Neural progenitor cell (in vitro differentiated cells): ENCODE measurements at regions not wholly inside any gene's neighbourhood (a gene's known extent, or its start where the extent isn't known, plus 50 kb on each side); places are given as distances from the start of the nearest gene placed in this dataset.

Experiments
- DNase-seq: peaks from one replicate; pipeline ENCODE4 v3.0.0-alpha.2; 2016; ENCODE audit warnings: low spot score
- H2AFZ ChIP-seq: fragments of 200-600 bp; sonication (generic); replicated peaks from 2 replicates; pipeline ENCODE4 v1.6.1; 2016; ENCODE audit warnings: antibody characterized with exemption
- H3F3A ChIP-seq: fragments of 200-600 bp; sonication (generic); 2 replicates; pipeline ENCODE4 v1.6.1; 2016; ENCODE audit warnings: antibody characterized with exemption, low read depth
- H3K27ac ChIP-seq: fragments of 200-600 bp; sonication (generic); 2 replicates; pipeline ENCODE4 v1.5.1; 2016; ENCODE audit warnings: mild to moderate bottlenecking
- H3K27me3 ChIP-seq: fragments of 200-600 bp; sonication (generic); 2 replicates; pipeline ENCODE4 v1.6.1; 2016; ENCODE audit warnings: mild to moderate bottlenecking, moderate library complexity
- H3K36me3 ChIP-seq: fragments of 200-600 bp; sonication (generic); 2 replicates; pipeline ENCODE4 v1.5.1; 2016
- H3K4me1 ChIP-seq: fragments of 200-600 bp; sonication (generic); 2 replicates; pipeline ENCODE4 v1.6.1; 2016; ENCODE audit warnings: mixed run types
- H3K4me2 ChIP-seq: fragments of 200-600 bp; sonication (generic); 2 replicates; pipeline ENCODE4 v1.6.1; 2016
- H3K4me3 ChIP-seq: fragments of 200-600 bp; sonication (generic); 2 replicates; pipeline ENCODE4 v1.5.1; 2016
- H3K79me2 ChIP-seq: fragments of 200-600 bp; sonication (generic); 2 replicates; pipeline ENCODE4 v1.6.1; 2016; ENCODE audit warnings: low read depth
- H3K9ac ChIP-seq: fragments of 200-600 bp; sonication (generic); 2 replicates; pipeline ENCODE4 v1.6.1; 2016
- H3K9me3 ChIP-seq: fragments of 200-600 bp; sonication (generic); 2 replicates; pipeline ENCODE4 v1.5.1; 2016; ENCODE audit warnings: low read depth
- H4K20me1 ChIP-seq: fragments of 200-600 bp; sonication (generic); 2 replicates; pipeline ENCODE4 v1.6.1; 2016; ENCODE audit warnings: low read depth
- H3K27ac Mint-ChIP-seq: 3 replicates; pipeline ENCODE4 v1.8.0; 2021; ENCODE audit warnings: mixed read lengths
- H3K27me3 Mint-ChIP-seq: 2 replicates; pipeline ENCODE4 v1.8.0; 2022; ENCODE audit warnings: low read depth, mild to moderate bottlenecking, inconsistent platforms, moderate library complexity, mixed read lengths; ENCODE audit not compliant: insufficient read depth
- H3K36me3 Mint-ChIP-seq: 3 replicates; pipeline ENCODE4 v1.8.0; 2021; ENCODE audit warnings: mixed read lengths
- H3K4me1 Mint-ChIP-seq: 3 replicates; pipeline ENCODE4 v1.8.0; 2021; ENCODE audit warnings: mixed read lengths
- H3K4me3 Mint-ChIP-seq: 3 replicates; pipeline ENCODE4 v1.8.0; 2021; ENCODE audit warnings: mild to moderate bottlenecking, moderate library complexity, mixed read lengths
- H3K9me3 Mint-ChIP-seq: 3 replicates; pipeline ENCODE4 v1.8.0; 2020; ENCODE audit warnings: mixed read lengths
- EZH2 ChIP-seq: fragments of 200-600 bp; sonication (generic); IDR thresholded peaks from 2 replicates; pipeline ENCODE4 v1.6.1; 2017; ENCODE audit warnings: antibody characterized with exemption, mild to moderate bottlenecking, moderate library complexity
- EZH2phosphoT487 ChIP-seq: fragments of 200-600 bp; sonication (generic); IDR thresholded peaks from 2 replicates; pipeline ENCODE4 v1.6.1; 2017; ENCODE audit warnings: antibody characterized with exemption
- TF ChIP-seq, protein P1 (sequence below): fragments of 200-600 bp; sonication (generic); IDR thresholded peaks from 2 replicates; pipeline ENCODE4 v1.5.1; 2017; ENCODE audit warnings: antibody characterized with exemption, mild to moderate bottlenecking

DNA sequence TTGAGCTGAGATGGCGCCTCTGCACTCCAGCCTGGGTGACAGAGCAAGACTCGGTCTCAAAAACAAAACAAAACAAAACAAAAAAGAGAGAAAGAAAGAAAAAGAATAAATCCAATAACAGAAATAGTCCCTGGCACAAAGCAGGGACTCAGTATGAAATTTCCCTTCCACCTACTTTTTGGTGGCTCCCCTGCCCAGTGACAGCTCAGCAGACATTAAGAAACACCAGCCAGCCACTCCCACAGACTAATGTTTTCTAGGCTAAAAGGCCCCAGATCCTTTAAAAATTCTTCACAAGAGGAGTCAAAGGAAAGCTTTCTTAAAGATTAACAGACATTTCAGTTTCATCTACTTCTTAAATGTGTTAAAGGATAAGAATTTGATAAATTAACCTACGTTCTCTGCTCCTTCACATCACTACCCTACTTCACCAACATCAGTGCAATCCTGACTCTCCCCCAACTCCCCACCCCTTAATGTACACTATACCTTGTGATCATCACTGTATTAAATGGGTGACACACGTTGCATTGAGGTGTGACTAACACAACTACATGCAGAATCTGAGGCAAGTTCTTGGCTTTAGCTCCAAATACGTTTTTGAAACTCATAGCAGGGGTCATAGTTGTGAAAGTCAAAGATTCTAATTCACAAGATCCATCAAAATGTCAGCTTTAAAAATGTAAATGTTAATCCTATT lies 114.5 kb upstream of the CAV2 start:
- Histone ChIP-seq H3K9me3 (no peaks in the 10 kb centered on the region), H3K9ac (no peak overlapping the region), H3K79me2 (no peaks in the 10 kb centered on the region), H2AFZ (no peak overlapping the region), H3K4me3 (no peak overlapping the region), H3K4me1 (peaks cover 7% of the 10 kb centered on the region), H4K20me1 (no peaks in the 10 kb centered on the region), H3K4me2 (no peak overlapping the region), H3K36me3 (no peaks in the 10 kb centered on the region), H3K27me3 (no peaks in the 10 kb centered on the region), H3K27ac (no peak overlapping the region), H3F3A (no peaks in the 10 kb centered on the region)
- Mint-ChIP-seq H3K4me3 (no peak overlapping the region), H3K27me3 (no peaks in the 10 kb centered on the region), H3K9me3 (no peaks in the 10 kb centered on the region), H3K4me1 (no peaks in the 10 kb centered on the region), H3K27ac (no peak overlapping the region), H3K36me3 (no peaks in the 10 kb centered on the region)
- no peak for DNase-seq
- TF ChIP-seq, protein P1, sequence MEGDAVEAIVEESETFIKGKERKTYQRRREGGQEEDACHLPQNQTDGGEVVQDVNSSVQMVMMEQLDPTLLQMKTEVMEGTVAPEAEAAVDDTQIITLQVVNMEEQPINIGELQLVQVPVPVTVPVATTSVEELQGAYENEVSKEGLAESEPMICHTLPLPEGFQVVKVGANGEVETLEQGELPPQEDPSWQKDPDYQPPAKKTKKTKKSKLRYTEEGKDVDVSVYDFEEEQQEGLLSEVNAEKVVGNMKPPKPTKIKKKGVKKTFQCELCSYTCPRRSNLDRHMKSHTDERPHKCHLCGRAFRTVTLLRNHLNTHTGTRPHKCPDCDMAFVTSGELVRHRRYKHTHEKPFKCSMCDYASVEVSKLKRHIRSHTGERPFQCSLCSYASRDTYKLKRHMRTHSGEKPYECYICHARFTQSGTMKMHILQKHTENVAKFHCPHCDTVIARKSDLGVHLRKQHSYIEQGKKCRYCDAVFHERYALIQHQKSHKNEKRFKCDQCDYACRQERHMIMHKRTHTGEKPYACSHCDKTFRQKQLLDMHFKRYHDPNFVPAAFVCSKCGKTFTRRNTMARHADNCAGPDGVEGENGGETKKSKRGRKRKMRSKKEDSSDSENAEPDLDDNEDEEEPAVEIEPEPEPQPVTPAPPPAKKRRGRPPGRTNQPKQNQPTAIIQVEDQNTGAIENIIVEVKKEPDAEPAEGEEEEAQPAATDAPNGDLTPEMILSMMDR: no peak
- TF ChIP-seq EZH2 (no peak), EZH2phosphoT487 (no peak)

DNA sequence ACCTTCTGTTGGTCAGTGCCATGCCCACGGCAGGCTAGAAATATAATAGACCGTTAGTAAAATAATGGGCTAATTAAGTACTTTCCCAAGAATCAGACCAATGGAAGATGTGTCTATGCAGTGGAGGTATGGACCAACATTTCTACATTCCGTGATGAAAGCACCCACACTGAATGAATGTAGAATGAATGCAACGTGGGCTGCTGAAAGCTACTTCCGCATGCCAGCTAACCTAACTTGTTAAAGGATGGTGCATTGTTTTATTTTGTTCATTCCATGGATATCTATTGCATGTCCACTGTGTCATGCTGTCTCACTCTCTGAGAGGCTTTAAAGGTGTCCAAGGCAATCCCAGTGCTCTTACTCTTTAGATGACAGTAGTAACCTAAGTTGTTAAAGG lies 112.9 kb upstream of the CAV2 start:
- no peak for DNase-seq
- Mint-ChIP-seq H3K27me3 (no peaks in the 10 kb centered on the region), H3K27ac (no peak overlapping the region), H3K4me3 (no peak overlapping the region), H3K36me3 (no peaks in the 10 kb centered on the region), H3K9me3 (no peaks in the 10 kb centered on the region), H3K4me1 (no peaks in the 10 kb centered on the region)
- Histone ChIP-seq H3K9ac (no peak overlapping the region), H3K9me3 (no peaks in the 10 kb centered on the region), H3F3A (no peaks in the 10 kb centered on the region), H2AFZ (no peak overlapping the region), H3K36me3 (no peaks in the 10 kb centered on the region), H4K20me1 (no peaks in the 10 kb centered on the region), H3K4me2 (no peak overlapping the region), H3K4me1 (no peaks in the 10 kb centered on the region), H3K27me3 (no peaks in the 10 kb centered on the region), H3K79me2 (no peaks in the 10 kb centered on the region), H3K4me3 (no peak overlapping the region), H3K27ac (no peak overlapping the region)
- TF ChIP-seq, protein P1: no peak
- no peak for TF ChIP-seq EZH2
- TF ChIP-seq EZH2phosphoT487: no peak

GRCh38 chr7:116390363-116390762 lies 109.2 kb upstream of the CAV2 start:
- Histone ChIP-seq H3K4me3 (no peak overlapping the region), H3K9ac (no peak overlapping the region), H3K4me1 (no peaks in the 10 kb centered on the region), H3K36me3 (no peaks in the 10 kb centered on the region), H3K9me3 (no peaks in the 10 kb centered on the region), H3K27ac (no peak overlapping the region), H3K27me3 (no peaks in the 10 kb centered on the region), H3F3A (no peaks in the 10 kb centered on the region), H2AFZ (no peak overlapping the region), H3K4me2 (no peak overlapping the region), H3K79me2 (no peaks in the 10 kb centered on the region), H4K20me1 (no peaks in the 10 kb centered on the region)
- DNase-seq: no peak
- Mint-ChIP-seq H3K9me3 (no peaks in the 10 kb centered on the region), H3K27me3 (no peaks in the 10 kb centered on the region), H3K4me3 (no peak overlapping the region), H3K27ac (no peak overlapping the region), H3K4me1 (no peaks in the 10 kb centered on the region), H3K36me3 (no peaks in the 10 kb centered on the region)
- TF ChIP-seq, protein P1: no peak
- TF ChIP-seq EZH2phosphoT487 (no peak), EZH2 (no peak)
